ENCODE measurements at regions not wholly inside any gene's neighbourhood (a gene's known extent, or its start where the extent isn't known, plus 50 kb on each side); places are given as distances from the start of the nearest gene placed in this dataset.

- TF ChIP-seq REST (IDR thresholded peaks at IDR 0.05; ENCODE audit: unreplicated experiment) (no peak), ZNF114 (CRISPR knock-in tag; IDR thresholded peaks at IDR 0.05) (no peak), POLR2AphosphoS5 (IDR thresholded peaks at IDR 0.05; ENCODE audit: low read depth) (no peak)
Observed at GRCh38 chr12:118714500-118714899, 266.8 kb upstream of the SRRM4 start (continued).

GRCh38 chr12:118715647-118716046 is 265.7 kb upstream of the SRRM4 start:
- Mint-ChIP-seq H3K9me3 (no peaks in the 10 kb centered on the region; the same call in 2 of the 3 replicates), H3K4me3 (no peak overlapping the region), H3K36me3 (ENCODE audit: low read depth) (no peaks in the 10 kb centered on the region), H3K27me3 (ENCODE audit: insufficient read depth, low read depth, poor library complexity) (peaks cover 4% of the 10 kb centered on the region), H3K27ac (no peak overlapping the region), H3K4me1 (peaks cover 2% of the 10 kb centered on the region; the same call in 1 of the 3 replicates)
- no peak overlapping the region for H2AFZ ChIP-seq
- H3F3A ChIP-seq (replicated peaks; ENCODE audit: low read depth), result no peaks in the 10 kb centered on the region
- no peaks in the 10 kb centered on the region for H4K20me1 ChIP-seq (replicated peaks; ENCODE audit: insufficient read depth)
- H3K4me3 ChIP-seq, result no peak overlapping the region
- H3K4me2 ChIP-seq, result no peak overlapping the region
- H3K36me3 ChIP-seq (ENCODE audit: insufficient read depth), result peaks cover 3% of the 10 kb centered on the region; the same call in 1 of the 2 replicates
- H3K79me2 ChIP-seq (replicated peaks; ENCODE audit: insufficient read depth), result no peaks in the 10 kb centered on the region
- no peaks in the 10 kb centered on the region for H3K27me3 ChIP-seq (ENCODE audit: insufficient read depth)
- H3K9me2 ChIP-seq (ENCODE audit: insufficient read depth), result no peaks in the 10 kb centered on the region
- DNase-seq (ENCODE audit: low spot score), result no peak
- no peak overlapping the region for H3K27ac ChIP-seq (ENCODE audit: low read depth)
- ATAC-seq, result no peak
- no peaks in the 10 kb centered on the region for H3K4me1 ChIP-seq (ENCODE audit: insufficient read depth)
- TF ChIP-seq EZH2phosphoT487 (IDR thresholded peaks at IDR 0.05; ENCODE audit: unreplicated experiment), result no peak
- no peak for TF ChIP-seq ZNF331 (CRISPR knock-in tag; IDR thresholded peaks at IDR 0.05; ENCODE audit: low read depth)
- no peak for TF ChIP-seq ZNF462 (CRISPR knock-in tag; IDR thresholded peaks at IDR 0.05)
- no peak for TF ChIP-seq POLR2AphosphoS5 (IDR thresholded peaks at IDR 0.05; ENCODE audit: low read depth)
- no peak for TF ChIP-seq REST (IDR thresholded peaks at IDR 0.05; ENCODE audit: unreplicated experiment)
- no peak for TF ChIP-seq ZNF114 (CRISPR knock-in tag; IDR thresholded peaks at IDR 0.05)
- no peak for TF ChIP-seq JUNB (IDR thresholded peaks at IDR 0.05; ENCODE audit: unreplicated experiment)
- no peak for TF ChIP-seq EZH2 (IDR thresholded peaks at IDR 0.05; ENCODE audit: low read depth, unreplicated experiment)
- TF ChIP-seq ETS1 (IDR thresholded peaks at IDR 0.05), result no peak
- no peak for TF ChIP-seq NANOG (IDR thresholded peaks at IDR 0.05; ENCODE audit: borderline replicate concordance)

Measured in GM23338 (cell line).